ENCODE measurements at regions not wholly inside any gene's neighbourhood (a gene's known extent, or its start where the extent isn't known, plus 50 kb on each side); places are given as distances from the start of the nearest gene placed in this dataset.

DNA sequence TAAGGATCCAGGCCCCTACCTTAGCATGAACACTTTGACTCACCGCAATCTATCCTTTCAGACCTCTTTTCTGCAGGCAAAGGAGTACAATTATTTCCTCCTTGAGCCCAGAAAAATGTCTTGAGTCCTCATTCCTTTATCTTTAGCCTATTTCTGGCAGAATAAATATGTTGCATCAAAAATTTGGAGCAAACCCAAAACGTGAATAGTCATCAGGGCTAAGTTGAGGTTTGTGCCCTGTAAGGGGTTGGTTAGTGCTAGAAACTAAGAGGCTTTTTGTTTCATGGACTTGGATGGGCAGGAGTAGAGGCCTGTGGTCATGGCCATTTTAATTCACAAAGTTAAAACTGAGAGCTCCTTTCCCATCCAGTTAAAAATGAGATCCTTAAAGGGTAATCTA is 460.3 kb downstream of the GBA3 start:
- no peaks in the 10 kb centered on the region for H3K36me3 ChIP-seq (replicated peaks)
- H3K9me3 ChIP-seq, result no peaks in the 10 kb centered on the region
- H3K4me3 ChIP-seq, result no peak overlapping the region
- no peaks in the 10 kb centered on the region for H3K4me1 ChIP-seq
- in situ Hi-C loops (cut with MboI; ENCODE audit: low sequenced_read_pairs), result no loop called here
- DNase-seq (ENCODE audit: low spot score in 2 of 2), result no peak
- no peaks in the 10 kb centered on the region; the same call in 1 of the 2 replicates for H3K27me3 ChIP-seq (ENCODE audit: low read depth)

DNA sequence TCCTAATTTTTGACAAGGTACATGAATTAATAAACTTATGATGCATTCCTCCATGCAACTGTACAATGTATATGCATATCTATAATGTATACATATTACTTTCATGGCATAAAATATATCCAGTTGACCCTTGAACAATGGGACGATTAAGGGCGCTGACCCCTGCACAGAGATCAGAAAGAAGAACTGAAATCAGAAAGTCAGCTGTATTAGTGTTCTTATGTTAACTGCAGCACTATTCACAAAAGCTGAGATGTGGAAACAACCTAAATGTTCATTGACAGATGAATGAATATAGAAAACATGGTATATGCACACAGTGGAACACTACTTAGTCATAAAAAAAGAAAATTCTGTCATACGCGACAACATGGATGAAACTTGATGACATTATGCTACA is 457.1 kb downstream of the GBA3 start:
- Histone ChIP-seq H3K9me3 (no peaks in the 10 kb centered on the region), H3K4me1 (no peaks in the 10 kb centered on the region)
- in situ Hi-C loops (cut with MboI; ENCODE audit: low sequenced_read_pairs), result loop anchor here (25.0 kb wide), 1 partner anchor 1262 kb away; no protein-coding TSS in a partner anchor

DNA sequence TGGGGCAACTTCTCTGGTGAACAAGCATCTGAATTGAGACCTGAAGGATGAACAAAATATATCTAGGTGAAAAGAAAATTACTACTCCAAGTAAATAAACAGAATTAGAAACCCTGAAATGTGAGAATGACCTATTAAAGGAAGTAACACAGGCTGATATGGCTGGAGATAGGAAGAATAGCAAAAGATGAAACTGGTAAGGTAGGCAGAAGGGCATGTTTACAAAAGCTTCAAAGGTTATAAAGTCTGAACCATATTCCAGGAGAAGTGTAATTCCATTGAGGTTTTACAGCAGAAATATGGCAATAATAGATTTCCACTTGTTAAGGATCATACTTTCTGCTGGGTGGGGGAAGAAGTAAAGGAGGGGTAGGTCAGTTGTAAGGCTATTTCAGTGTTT is 452.0 kb downstream of the GBA3 start:
- Histone ChIP-seq H3K36me3 (replicated peaks) (no peaks in the 10 kb centered on the region), H3K4me3 (no peak overlapping the region), H3K4me1 (no peaks in the 10 kb centered on the region), H3K9me3 (no peaks in the 10 kb centered on the region), H3K27me3 (ENCODE audit: low read depth) (no peaks in the 10 kb centered on the region)
- in situ Hi-C loops (cut with MboI; ENCODE audit: low sequenced_read_pairs), result loop anchor here (25.0 kb wide), 1 partner anchor 1268 kb away; no protein-coding TSS in a partner anchor
- DNase-seq (ENCODE audit: low spot score in 2 of 2), result no peak

More for the DNA sequence above, 457.1 kb downstream of the GBA3 start:
- no peak overlapping the region for H3K4me3 ChIP-seq
- no peaks in the 10 kb centered on the region; the same call in 1 of the 2 replicates for H3K27me3 ChIP-seq (ENCODE audit: low read depth)
- no peak for DNase-seq (ENCODE audit: low spot score in 2 of 2)
- H3K36me3 ChIP-seq (replicated peaks), result no peaks in the 10 kb centered on the region

DNA sequence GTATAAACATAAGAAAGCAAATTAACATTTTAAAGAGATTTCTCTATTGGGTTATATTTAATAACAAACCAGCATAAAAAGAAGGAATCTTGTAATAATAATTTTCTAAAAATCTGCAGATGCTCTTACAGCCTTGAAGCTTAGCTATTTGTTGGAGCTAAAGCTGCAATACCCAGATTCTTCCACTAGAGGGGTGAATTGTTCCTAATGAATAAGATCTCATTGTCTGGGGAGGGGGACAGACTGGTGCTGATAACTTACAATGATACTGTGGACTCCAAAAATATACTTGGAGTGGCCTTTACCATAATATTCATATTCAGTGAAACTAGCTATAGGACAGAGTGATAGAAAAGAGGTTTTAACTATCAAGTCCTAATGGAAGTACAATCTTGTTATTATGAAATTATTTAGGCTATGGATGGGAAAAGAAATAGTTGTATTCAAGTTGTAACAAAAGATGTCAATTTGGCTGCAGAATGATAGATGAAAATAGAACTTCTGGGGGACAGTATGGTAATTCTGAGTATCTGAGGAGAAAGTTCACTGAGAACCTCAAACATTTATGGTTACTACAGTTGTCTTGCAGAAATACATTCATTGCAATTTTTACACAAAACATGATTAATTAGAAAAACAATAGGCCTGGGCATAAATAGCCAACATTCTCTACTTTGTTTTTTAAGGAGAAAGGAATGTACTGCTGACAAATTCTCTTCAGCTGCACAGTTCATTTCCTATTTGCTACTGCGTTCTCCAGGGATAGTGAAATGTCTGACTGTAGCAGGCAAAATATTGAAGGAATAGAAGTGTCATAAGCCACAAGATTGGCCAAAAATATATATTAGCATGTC is 443.3 kb downstream of the GBA3 start:
- H3K27me3 ChIP-seq (ENCODE audit: low read depth), result no peaks in the 10 kb centered on the region
- no peaks in the 10 kb centered on the region for H3K9me3 ChIP-seq
- H3K4me1 ChIP-seq, result no peaks in the 10 kb centered on the region
- H3K4me3 ChIP-seq, result no peak overlapping the region
- peak; percentile 19 to 33 for DNase-seq (ENCODE audit: low spot score in 2 of 2)
- in situ Hi-C loops (cut with MboI; ENCODE audit: low sequenced_read_pairs), result loop anchor here (25.0 kb wide), 1 partner anchor 1276 kb away; no protein-coding TSS in a partner anchor
- H3K36me3 ChIP-seq (replicated peaks), result no peaks in the 10 kb centered on the region

DNA sequence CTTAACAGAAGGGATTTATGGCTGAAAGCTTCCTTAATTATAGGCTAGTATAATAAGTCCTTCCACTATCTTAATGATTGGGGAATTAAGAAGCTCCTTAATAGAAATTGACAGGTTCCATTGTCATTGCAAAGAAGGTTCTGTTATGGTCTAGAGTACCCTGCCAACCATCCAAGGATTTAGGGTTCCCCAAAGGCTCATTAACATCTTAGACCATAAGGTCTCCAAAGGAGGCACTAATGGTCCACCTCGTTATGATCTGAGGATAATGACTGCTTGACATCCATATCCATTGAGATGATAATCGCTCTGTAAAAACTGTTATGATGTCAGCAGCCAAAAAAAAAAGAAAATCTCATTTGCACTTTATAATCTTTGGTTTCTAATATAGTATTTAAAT is 441.6 kb downstream of the GBA3 start:
- Histone ChIP-seq H3K9me3 (no peaks in the 10 kb centered on the region), H3K36me3 (replicated peaks) (no peaks in the 10 kb centered on the region), H3K4me1 (no peaks in the 10 kb centered on the region), H3K27me3 (ENCODE audit: low read depth) (no peaks in the 10 kb centered on the region), H3K4me3 (no peak overlapping the region)
- in situ Hi-C loops (cut with MboI; ENCODE audit: low sequenced_read_pairs), result loop anchor here (25.0 kb wide), 1 partner anchor 1278 kb away; no protein-coding TSS in a partner anchor
- DNase-seq (ENCODE audit: low spot score in 2 of 2), result no peak

DNA sequence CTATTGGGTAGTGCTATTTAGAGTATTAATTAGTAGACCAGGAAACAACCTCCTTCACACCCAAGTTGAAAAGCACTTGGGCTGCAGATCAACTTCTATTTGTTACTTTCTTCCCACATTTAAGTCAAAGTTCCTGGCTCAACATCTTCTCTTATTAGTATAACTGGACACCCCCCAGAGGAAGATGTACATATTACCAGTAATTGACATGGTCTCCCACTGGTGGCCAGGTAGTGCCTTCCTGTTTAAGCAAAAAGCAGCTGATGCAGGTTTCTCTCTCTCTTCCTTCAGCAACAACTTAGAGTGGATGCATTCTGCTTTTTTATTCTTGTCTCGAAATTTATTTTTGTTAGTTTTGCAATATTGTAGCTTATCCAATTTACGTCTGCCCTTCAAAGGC is 438.1 kb downstream of the GBA3 start:
- no peak overlapping the region for H3K4me3 ChIP-seq
- H3K9me3 ChIP-seq, result no peaks in the 10 kb centered on the region
- no peaks in the 10 kb centered on the region for H3K36me3 ChIP-seq (replicated peaks)
- in situ Hi-C loops (cut with MboI; ENCODE audit: low sequenced_read_pairs), result loop anchor here (25.0 kb wide), 1 partner anchor 1281 kb away; no protein-coding TSS in a partner anchor
- H3K27me3 ChIP-seq (ENCODE audit: low read depth), result no peaks in the 10 kb centered on the region
- H3K4me1 ChIP-seq, result no peaks in the 10 kb centered on the region
- DNase-seq (ENCODE audit: low spot score in 2 of 2), result no peak

DNA sequence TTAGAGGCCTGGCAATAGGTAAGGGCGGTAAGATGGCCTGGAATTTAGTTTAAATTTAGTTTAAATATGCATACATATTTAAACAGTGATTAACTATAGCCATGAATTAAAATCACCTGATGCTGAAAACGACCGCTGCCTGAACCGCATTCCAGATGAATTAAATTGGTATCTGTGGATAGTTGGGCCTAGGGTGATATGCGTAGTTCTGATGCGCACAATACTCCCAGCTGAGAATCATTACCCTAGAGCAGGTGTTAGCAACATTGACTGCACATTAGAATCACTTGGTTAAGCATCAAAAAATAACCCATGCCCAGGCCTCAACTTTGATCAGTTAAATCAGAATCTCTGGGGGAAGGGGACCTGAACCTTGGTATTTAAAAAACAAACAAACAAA is 432.4 kb downstream of the GBA3 start:
- no peak for DNase-seq (ENCODE audit: low spot score in 2 of 2)
- Histone ChIP-seq H3K27me3 (ENCODE audit: low read depth) (no peaks in the 10 kb centered on the region), H3K36me3 (replicated peaks) (no peaks in the 10 kb centered on the region), H3K9me3 (no peaks in the 10 kb centered on the region), H3K4me3 (no peak overlapping the region), H3K4me1 (no peaks in the 10 kb centered on the region)
- in situ Hi-C loops (cut with MboI; ENCODE audit: low sequenced_read_pairs), result loop anchor here (25.0 kb wide), 1 partner anchor 1287 kb away; no protein-coding TSS in a partner anchor

DNA sequence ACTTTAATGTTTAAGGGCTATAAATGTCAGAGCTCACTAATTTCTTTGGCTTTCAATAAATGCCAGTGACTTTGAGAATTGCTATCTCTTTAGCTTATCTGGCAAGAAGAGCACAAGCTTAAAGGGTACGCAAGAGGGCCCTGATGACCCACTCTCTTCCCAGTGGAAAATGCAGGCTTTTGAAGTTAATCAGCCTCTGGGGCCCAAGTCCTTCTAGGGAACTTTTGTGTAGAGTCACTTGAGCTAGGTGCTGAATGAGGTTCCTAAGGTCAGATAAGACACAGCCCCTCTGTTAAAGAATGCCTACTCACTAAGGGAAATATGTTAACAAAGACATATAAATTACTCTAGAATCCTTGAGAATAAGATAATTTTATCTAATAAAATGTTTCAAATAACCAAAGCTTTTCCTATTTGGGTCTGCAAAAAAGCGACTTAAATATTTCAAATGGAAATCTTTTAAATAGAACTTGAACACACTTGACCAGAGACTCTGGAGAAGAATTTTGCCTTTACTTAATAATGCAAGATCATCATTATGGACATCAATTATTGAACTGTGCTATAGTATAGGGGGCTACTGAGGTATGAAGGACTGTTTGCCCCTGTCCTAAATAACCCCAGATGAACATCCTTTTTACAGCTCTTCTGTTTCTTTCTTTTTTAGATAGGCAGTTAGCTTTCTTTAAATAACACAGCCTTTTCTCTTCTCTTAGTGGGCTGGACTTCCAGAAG is 430.1 kb downstream of the GBA3 start:
- no peak for DNase-seq (ENCODE audit: low spot score in 2 of 2)
- H3K4me1 ChIP-seq, result no peaks in the 10 kb centered on the region
- no peaks in the 10 kb centered on the region for H3K27me3 ChIP-seq (ENCODE audit: low read depth)
- no peak overlapping the region for H3K4me3 ChIP-seq
- H3K36me3 ChIP-seq (replicated peaks), result no peaks in the 10 kb centered on the region
- H3K9me3 ChIP-seq, result no peaks in the 10 kb centered on the region
- in situ Hi-C loops (cut with MboI; ENCODE audit: low sequenced_read_pairs), result no loop called here

DNA sequence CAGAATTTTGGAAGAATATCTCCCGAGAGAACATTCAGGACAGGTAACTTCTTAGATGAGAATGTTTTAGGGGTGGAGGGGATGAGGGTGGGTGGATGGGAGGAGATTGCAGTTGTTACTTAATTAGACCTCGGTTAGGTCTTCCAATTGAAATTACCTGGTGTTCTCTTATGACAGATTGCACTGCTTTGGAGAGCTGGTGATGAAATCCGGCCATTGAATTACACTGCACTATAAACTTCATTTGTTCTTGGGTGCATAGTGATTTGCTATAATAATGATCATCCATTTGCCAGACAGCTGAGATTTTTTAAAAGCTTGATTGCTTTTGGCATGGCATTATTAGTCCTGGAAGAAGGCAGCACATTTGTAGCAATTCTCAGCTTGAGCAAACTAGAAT is 427.6 kb downstream of the GBA3 start:
- in situ Hi-C loops (cut with MboI; ENCODE audit: low sequenced_read_pairs), result no loop called here

DNA sequence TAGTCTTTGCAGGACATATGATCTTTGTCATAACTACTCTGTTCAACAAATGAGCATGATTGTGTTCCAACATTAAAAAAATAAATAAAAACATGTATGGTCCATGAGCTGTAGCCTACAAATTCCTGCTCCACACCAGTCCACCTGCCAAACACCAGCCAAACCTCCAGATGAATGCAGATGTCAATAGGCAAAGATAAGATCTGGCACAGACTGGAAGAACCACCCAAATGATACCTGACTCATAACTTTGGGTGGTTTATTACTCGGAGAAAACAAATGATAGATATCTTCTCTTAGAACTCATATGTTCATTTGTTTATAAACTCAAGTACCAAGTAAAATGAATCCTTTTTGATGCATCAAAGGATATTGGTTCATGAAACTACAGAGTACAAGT is 425.1 kb downstream of the GBA3 start:
- H3K27me3 ChIP-seq (ENCODE audit: low read depth), result no peaks in the 10 kb centered on the region
- no peak for DNase-seq (ENCODE audit: low spot score in 2 of 2)
- H3K9me3 ChIP-seq, result no peaks in the 10 kb centered on the region
- in situ Hi-C loops (cut with MboI; ENCODE audit: low sequenced_read_pairs), result no loop called here
- H3K4me3 ChIP-seq, result no peak overlapping the region
- no peaks in the 10 kb centered on the region for H3K36me3 ChIP-seq (replicated peaks)
- H3K4me1 ChIP-seq, result no peaks in the 10 kb centered on the region

More for the DNA sequence above, 427.6 kb downstream of the GBA3 start:
- DNase-seq (ENCODE audit: low spot score in 2 of 2), result no peak
- no peaks in the 10 kb centered on the region for H3K36me3 ChIP-seq (replicated peaks)
- H3K4me3 ChIP-seq, result no peak overlapping the region
- H3K9me3 ChIP-seq, result no peaks in the 10 kb centered on the region
- no peaks in the 10 kb centered on the region for H3K27me3 ChIP-seq (ENCODE audit: low read depth)
- H3K4me1 ChIP-seq, result no peaks in the 10 kb centered on the region

DNA sequence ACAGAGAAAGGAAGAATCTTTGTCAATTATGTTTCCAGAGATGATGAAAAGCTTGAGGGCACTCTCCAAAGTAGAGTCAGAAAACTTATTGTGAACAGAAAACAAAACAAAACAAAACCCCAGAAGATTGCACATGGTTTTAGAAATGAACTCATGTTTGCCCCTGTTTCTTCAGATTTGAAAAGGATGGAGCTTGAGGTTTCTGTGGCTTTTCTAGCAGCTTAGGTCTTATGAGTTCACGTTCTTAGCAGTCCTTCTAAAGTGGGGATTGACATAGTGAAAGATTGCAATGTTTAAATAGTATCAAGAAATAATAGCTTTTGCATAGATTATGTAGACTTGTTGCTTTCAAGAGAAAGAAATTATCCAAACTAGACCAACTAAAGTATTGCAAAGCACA is 421.8 kb downstream of the GBA3 start:
- no peaks in the 10 kb centered on the region for H3K4me1 ChIP-seq
- H3K27me3 ChIP-seq (ENCODE audit: low read depth), result no peaks in the 10 kb centered on the region
- no peaks in the 10 kb centered on the region for H3K36me3 ChIP-seq (replicated peaks)
- no peak for DNase-seq (ENCODE audit: low spot score in 2 of 2)
- no peak overlapping the region for H3K4me3 ChIP-seq
- no peaks in the 10 kb centered on the region for H3K9me3 ChIP-seq
- in situ Hi-C loops (cut with MboI; ENCODE audit: low sequenced_read_pairs), result no loop called here

DNA sequence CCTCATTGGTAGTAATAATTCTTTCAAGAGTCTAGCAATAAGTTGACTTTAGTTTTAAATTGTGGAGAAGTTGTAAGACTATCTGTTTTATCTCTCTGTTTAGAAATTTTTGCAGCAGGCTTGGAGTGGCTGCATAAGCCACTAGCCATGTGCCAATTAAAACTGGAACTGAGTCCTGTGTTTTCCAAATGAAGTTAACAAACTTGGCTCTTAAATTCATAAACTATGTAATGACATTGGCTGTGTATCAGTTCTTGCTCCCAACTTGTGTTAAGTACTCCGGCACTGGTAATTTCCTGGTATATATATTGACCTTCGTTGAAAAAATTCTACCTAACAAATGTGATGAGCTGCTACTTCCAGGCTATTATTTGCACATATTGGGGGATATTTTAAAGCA is 420.4 kb downstream of the GBA3 start:
- Histone ChIP-seq H3K27me3 (ENCODE audit: low read depth) (no peaks in the 10 kb centered on the region), H3K4me3 (no peak overlapping the region), H3K4me1 (no peaks in the 10 kb centered on the region), H3K9me3 (no peaks in the 10 kb centered on the region), H3K36me3 (replicated peaks) (no peaks in the 10 kb centered on the region)
- in situ Hi-C loops (cut with MboI; ENCODE audit: low sequenced_read_pairs), result no loop called here
- DNase-seq (ENCODE audit: low spot score in 2 of 2), result no peak

DNA sequence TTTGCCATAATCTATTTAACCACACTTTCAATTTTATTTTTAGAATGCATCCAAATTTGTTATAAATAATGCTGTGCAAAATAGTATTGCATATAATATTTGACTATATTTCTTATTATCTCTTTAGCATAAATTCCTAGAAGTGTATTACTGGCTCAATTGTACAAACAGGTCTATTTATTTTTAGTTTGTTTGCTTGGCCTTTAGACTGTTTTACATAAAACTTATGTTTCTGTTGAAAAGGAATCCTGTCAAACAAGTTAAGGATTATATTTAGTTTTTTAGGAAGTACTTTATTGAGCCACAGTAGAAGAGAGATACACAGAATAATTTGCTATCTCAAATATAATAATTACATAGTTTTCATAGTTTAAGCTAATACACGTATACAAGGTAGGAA is 413.8 kb downstream of the GBA3 start:
- H3K27me3 ChIP-seq (ENCODE audit: low read depth), result no peaks in the 10 kb centered on the region
- H3K4me3 ChIP-seq, result no peak overlapping the region
- no peaks in the 10 kb centered on the region for H3K9me3 ChIP-seq
- DNase-seq (ENCODE audit: low spot score in 2 of 2), result no peak
- H3K4me1 ChIP-seq, result no peaks in the 10 kb centered on the region
- in situ Hi-C loops (cut with MboI; ENCODE audit: low sequenced_read_pairs), result no loop called here
- no peaks in the 10 kb centered on the region for H3K36me3 ChIP-seq (replicated peaks)

DNA sequence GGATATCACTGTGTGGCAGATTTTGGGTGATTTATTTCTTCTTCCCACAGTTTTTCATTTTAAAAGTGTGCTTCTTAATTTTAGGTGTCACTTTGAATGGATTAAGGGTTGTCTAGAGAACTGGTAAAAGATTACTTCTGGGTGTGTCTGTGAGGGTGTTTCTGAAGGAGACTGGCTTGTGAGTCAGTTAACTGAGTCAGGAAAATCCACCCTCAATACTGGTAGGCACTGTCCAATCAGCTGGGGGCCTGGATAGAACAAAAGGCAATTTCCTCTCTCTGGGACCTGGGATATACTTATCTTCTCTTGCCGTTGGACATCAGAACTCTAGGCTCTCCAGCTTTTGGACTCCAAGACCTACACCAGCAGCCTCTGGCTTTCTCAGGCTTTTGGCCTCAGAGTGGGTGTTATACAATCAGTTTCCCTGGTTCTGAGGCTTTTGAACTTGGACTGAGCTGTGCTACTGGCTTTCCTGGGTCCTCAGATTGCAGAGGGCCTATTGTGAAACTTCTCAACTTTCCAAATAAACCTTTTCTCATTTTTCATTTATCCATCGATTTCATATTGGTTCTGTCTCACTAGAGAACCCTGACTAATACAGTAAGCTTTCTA is 413.1 kb downstream of the GBA3 start:
- Histone ChIP-seq H3K4me3 (no peak overlapping the region), H3K27me3 (ENCODE audit: low read depth) (no peaks in the 10 kb centered on the region), H3K4me1 (no peaks in the 10 kb centered on the region), H3K9me3 (no peaks in the 10 kb centered on the region), H3K36me3 (replicated peaks) (no peaks in the 10 kb centered on the region)
- DNase-seq (ENCODE audit: low spot score in 2 of 2), result no peak
- in situ Hi-C loops (cut with MboI; ENCODE audit: low sequenced_read_pairs), result no loop called here
